ENCODE measurements at regions not wholly inside any gene's neighbourhood (a gene's known extent, or its start where the extent isn't known, plus 50 kb on each side); places are given as distances from the start of the nearest gene placed in this dataset.

DNA sequence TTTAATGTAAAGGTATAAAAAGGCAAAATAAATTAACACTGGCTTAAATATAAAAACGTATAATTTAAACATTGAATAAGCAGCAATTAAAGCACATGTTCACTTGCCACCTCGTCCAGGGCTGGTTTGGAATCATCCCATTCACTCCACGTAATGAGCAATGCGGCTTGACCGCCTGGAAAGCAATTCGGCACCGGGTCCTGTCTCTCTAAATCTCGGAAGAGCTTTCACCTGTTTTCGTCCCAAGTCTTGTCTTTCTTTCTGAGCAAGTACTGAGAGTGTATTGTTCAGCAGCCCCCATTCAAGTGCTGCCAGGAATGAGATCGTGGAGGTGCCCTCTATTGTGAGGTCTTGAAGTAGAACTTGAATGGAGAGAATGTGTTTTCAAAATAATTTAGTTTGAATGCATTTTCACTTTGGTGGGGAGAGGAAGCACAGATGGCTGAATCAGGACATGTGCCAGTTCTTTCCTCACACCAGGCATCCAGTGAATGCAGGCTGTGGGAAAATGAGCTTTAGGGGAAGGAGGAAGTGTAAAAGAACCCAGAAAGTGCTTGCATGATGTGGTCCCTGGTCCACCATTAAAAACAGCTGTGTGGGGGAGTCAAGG, 515.2 kb downstream of the REEP3 start:
- Mint-ChIP-seq H3K9me3 (ENCODE audit: unreplicated experiment) (no peaks in the 10 kb centered on the region), H3K4me1 (ENCODE audit: low read depth, unreplicated experiment) (no peaks in the 10 kb centered on the region), H3K27me3 (ENCODE audit: insufficient read depth, unreplicated experiment) (peaks cover 21% of the 10 kb centered on the region), H3K27ac (ENCODE audit: unreplicated experiment) (no peak overlapping the region), H3K36me3 (ENCODE audit: insufficient read depth, unreplicated experiment) (no peaks in the 10 kb centered on the region), H3K4me3 (ENCODE audit: unreplicated experiment) (no peak overlapping the region)
- no peaks in the 10 kb centered on the region for H3K36me3 ChIP-seq (ENCODE audit: control insufficient read depth, insufficient read depth, low read length)
- no peaks in the 10 kb centered on the region for H3K9me3 ChIP-seq
- H3K4me3 ChIP-seq (ENCODE audit: low read depth, low read length), result no peak overlapping the region
- DNase-seq, result no peak
- POLR2A ChIA-PET, result no interaction called here
- CTCF ChIA-PET, result no interaction called here
- H3K27me3 ChIP-seq (replicated peaks; ENCODE audit: control insufficient read depth, insufficient read depth, low read length), result peaks cover 2% of the 10 kb centered on the region; the same call in 1 of the 2 replicates
- intact Hi-C loops (cut with micrococcal nuclease; ENCODE audit: unreplicated experiment), result no loop called here
- BruUV-seq (replicated peaks), result no TSS peak
- TF ChIP-seq, protein P1, sequence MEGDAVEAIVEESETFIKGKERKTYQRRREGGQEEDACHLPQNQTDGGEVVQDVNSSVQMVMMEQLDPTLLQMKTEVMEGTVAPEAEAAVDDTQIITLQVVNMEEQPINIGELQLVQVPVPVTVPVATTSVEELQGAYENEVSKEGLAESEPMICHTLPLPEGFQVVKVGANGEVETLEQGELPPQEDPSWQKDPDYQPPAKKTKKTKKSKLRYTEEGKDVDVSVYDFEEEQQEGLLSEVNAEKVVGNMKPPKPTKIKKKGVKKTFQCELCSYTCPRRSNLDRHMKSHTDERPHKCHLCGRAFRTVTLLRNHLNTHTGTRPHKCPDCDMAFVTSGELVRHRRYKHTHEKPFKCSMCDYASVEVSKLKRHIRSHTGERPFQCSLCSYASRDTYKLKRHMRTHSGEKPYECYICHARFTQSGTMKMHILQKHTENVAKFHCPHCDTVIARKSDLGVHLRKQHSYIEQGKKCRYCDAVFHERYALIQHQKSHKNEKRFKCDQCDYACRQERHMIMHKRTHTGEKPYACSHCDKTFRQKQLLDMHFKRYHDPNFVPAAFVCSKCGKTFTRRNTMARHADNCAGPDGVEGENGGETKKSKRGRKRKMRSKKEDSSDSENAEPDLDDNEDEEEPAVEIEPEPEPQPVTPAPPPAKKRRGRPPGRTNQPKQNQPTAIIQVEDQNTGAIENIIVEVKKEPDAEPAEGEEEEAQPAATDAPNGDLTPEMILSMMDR (IDR thresholded peaks at IDR 0.05; ENCODE audit: insufficient read depth in 1 of 2, low read depth in 1 of 2, low read length in 1 of 2, severe bottlenecking in 1 of 2, unreplicated experiment in 1 of 2), result no peak
- H3K4me1 ChIP-seq, result no peaks in the 10 kb centered on the region

DNA sequence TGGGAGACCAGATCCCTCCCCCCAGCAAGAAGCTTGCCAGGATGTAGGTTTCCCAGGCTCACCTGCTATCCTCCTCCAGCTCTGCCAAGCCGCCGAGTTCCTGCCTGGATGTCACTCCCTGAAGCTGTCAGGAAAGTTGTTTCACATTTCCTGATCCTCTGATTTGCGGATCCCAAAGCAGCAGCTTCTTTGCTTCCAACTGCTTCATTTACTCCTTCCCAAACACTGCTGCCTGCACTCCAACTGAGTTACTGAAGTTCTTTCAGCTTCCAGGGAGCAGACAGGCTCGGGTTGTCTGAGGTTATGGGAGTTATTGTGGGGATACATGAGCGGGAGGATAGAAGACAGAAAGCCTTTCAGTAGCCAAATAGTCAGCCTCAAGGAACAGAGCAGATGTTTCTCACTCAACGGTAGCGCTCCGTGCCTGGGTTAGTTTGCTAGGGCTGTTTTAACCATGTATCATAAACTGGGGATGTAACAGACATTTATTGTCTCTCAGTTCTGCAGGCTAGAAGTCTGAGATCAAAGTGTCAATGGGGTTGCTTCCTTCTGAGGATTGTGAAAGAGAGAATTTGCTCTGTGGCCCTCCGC, 516.0 kb downstream of the REEP3 start:
- Mint-ChIP-seq H3K4me3 (ENCODE audit: unreplicated experiment) (no peak overlapping the region), H3K9me3 (ENCODE audit: unreplicated experiment) (no peaks in the 10 kb centered on the region), H3K36me3 (ENCODE audit: insufficient read depth, unreplicated experiment) (no peaks in the 10 kb centered on the region), H3K27me3 (ENCODE audit: insufficient read depth, unreplicated experiment) (peaks cover 21% of the 10 kb centered on the region), H3K27ac (ENCODE audit: unreplicated experiment) (no peak overlapping the region), H3K4me1 (ENCODE audit: low read depth, unreplicated experiment) (no peaks in the 10 kb centered on the region)
- ChIA-PET POLR2A (no interaction called here), CTCF (no interaction called here)
- Histone ChIP-seq H3K9me3 (no peaks in the 10 kb centered on the region), H3K4me1 (no peaks in the 10 kb centered on the region), H3K4me3 (ENCODE audit: low read depth, low read length) (no peak overlapping the region), H3K36me3 (ENCODE audit: control insufficient read depth, insufficient read depth, low read length) (no peaks in the 10 kb centered on the region), H3K27me3 (replicated peaks; ENCODE audit: control insufficient read depth, insufficient read depth, low read length) (peaks cover 2% of the 10 kb centered on the region; the same call in 1 of the 2 replicates)
- no peak for DNase-seq
- no TSS peak for BruUV-seq (replicated peaks)
- intact Hi-C loops (cut with micrococcal nuclease; ENCODE audit: unreplicated experiment), result no loop called here
- TF ChIP-seq, protein P1 (IDR thresholded peaks at IDR 0.05; ENCODE audit: insufficient read depth in 1 of 2, low read depth in 1 of 2, low read length in 1 of 2, severe bottlenecking in 1 of 2, unreplicated experiment in 1 of 2), result no peak

GRCh38 chr10:64038107-64038506, 516.9 kb downstream of the REEP3 start:
- no TSS peak for BruUV-seq (replicated peaks)
- TF ChIP-seq, protein P1 (IDR thresholded peaks at IDR 0.05; ENCODE audit: insufficient read depth in 1 of 2, low read depth in 1 of 2, low read length in 1 of 2, severe bottlenecking in 1 of 2, unreplicated experiment in 1 of 2), result no peak

More at GRCh38 chr10:64038107-64038506, 516.9 kb downstream of the REEP3 start:
- no peak overlapping the region for H3K27ac Mint-ChIP-seq (ENCODE audit: unreplicated experiment)
- intact Hi-C loops (cut with micrococcal nuclease; ENCODE audit: unreplicated experiment), result no loop called here
- Histone ChIP-seq H3K9me3 (no peaks in the 10 kb centered on the region), H3K4me3 (ENCODE audit: low read depth, low read length) (no peak overlapping the region), H3K27me3 (replicated peaks; ENCODE audit: control insufficient read depth, insufficient read depth, low read length) (peaks cover 2% of the 10 kb centered on the region; the same call in 1 of the 2 replicates), H3K4me1 (no peaks in the 10 kb centered on the region), H3K36me3 (ENCODE audit: control insufficient read depth, insufficient read depth, low read length) (no peaks in the 10 kb centered on the region)
- no peaks in the 10 kb centered on the region for H3K36me3 Mint-ChIP-seq (ENCODE audit: insufficient read depth, unreplicated experiment)
- H3K4me1 Mint-ChIP-seq (ENCODE audit: low read depth, unreplicated experiment), result no peaks in the 10 kb centered on the region
- H3K27me3 Mint-ChIP-seq (ENCODE audit: insufficient read depth, unreplicated experiment), result peaks cover 20% of the 10 kb centered on the region
- POLR2A ChIA-PET, result no interaction called here
- CTCF ChIA-PET, result no interaction called here
- DNase-seq, result no peak
- no peak overlapping the region for H3K4me3 Mint-ChIP-seq (ENCODE audit: unreplicated experiment)
- no peaks in the 10 kb centered on the region for H3K9me3 Mint-ChIP-seq (ENCODE audit: unreplicated experiment)

All from Caco-2 (cell line).